ENCODE measurements at regions not wholly inside any gene's neighbourhood (a gene's known extent, or its start where the extent isn't known, plus 50 kb on each side); places are given as distances from the start of the nearest gene placed in this dataset.

DNA sequence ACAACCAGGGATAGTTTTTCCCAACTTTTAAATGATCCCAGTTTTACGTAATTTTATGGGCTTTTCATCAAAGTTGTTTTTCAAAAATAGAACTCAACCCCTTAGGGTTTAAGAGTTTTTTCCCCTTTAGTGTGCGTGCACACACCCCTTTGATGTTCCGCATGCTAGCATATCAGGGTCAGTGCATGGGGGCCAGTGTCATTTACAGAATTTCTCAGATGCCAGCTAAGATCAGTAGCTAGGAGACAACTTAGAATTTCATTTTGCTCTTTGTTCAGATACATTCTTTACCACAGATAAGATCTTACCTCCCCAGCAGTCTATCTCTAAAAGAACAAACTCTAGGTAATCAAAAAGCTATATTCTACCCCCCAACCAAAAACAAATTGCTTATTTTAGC lies 238.5 kb upstream of the SASH1 start:
- no peak overlapping the region for H3K27ac Mint-ChIP-seq
- ATAC-seq (no peak), DNase-seq (no peak)
- no peak overlapping the region for H3K4me3 Mint-ChIP-seq
- peaks cover 3% of the 10 kb centered on the region for H3K36me3 Mint-ChIP-seq (ENCODE audit: low read depth)
- H3K4me1 Mint-ChIP-seq = no peaks in the 10 kb centered on the region
- no peaks in the 10 kb centered on the region for H3K9me3 ChIP-seq (ENCODE audit: control insufficient read depth, low read length, poor library complexity, severe bottlenecking)
- H3K27me3 Mint-ChIP-seq = peaks cover 10% of the 10 kb centered on the region

GRCh38 chr6:148105695-148106094 lies 236.9 kb upstream of the SASH1 start:
- peaks cover 3% of the 10 kb centered on the region for H3K36me3 Mint-ChIP-seq (ENCODE audit: low read depth)
- peaks cover 10% of the 10 kb centered on the region for H3K27me3 Mint-ChIP-seq
- H3K4me3 Mint-ChIP-seq = no peak overlapping the region
- no peak overlapping the region for H3K27ac Mint-ChIP-seq
- DNase-seq = no peak
- no peak for ATAC-seq
- H3K9me3 ChIP-seq (ENCODE audit: control insufficient read depth, low read length, poor library complexity, severe bottlenecking) = peaks cover 2% of the 10 kb centered on the region
- no peaks in the 10 kb centered on the region for H3K4me1 Mint-ChIP-seq

DNA sequence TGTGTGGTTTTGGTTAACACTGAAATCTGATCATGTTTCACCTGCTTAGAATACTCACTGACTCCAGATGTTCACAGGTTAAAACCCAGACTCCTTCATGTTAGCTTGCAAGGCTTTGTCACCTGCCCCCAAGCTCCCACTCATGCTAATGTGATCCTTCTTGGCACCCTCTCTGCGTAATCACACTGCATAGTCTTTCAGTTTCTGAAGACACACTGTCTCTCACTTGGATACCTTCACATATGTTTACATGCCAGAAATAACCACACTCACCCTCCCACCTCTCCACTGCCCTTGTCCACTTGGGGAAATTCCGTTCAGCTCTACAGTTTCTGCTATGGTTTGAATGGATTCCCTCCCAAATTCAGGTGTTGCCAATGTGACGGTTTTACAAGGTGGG lies 234.7 kb upstream of the SASH1 start:
- peaks cover 10% of the 10 kb centered on the region for H3K27me3 Mint-ChIP-seq
- no peak overlapping the region for H3K27ac Mint-ChIP-seq
- H3K36me3 Mint-ChIP-seq (ENCODE audit: low read depth) = peaks cover 3% of the 10 kb centered on the region
- ATAC-seq (no peak), DNase-seq (no peak)
- H3K4me1 Mint-ChIP-seq = no peaks in the 10 kb centered on the region
- H3K4me3 Mint-ChIP-seq = no peak overlapping the region
- H3K9me3 ChIP-seq (ENCODE audit: control insufficient read depth, low read length, poor library complexity, severe bottlenecking) = peaks cover 2% of the 10 kb centered on the region

DNA sequence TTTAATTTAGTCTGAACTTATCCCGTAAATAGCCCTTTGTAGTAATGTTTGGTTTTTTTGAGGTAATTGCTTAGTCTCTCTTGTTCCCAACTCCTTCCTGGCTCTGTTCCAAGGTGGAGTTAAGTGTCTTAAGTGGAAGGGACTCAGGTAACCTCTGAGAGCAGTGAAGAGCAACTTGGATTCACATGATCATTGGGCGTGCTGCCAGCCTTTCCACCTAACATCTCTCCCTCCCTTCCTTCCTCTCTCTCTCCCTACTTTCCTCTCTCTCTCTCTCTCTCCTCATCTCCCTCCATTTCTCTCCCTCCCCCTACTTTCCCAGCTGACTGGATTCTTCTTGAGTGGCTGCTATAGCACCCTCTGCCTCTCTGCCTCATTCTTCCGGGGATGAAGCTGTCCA lies 232.9 kb upstream of the SASH1 start:
- peaks cover 3% of the 10 kb centered on the region for H3K36me3 Mint-ChIP-seq (ENCODE audit: low read depth)
- H3K4me3 Mint-ChIP-seq = no peak overlapping the region

DNA sequence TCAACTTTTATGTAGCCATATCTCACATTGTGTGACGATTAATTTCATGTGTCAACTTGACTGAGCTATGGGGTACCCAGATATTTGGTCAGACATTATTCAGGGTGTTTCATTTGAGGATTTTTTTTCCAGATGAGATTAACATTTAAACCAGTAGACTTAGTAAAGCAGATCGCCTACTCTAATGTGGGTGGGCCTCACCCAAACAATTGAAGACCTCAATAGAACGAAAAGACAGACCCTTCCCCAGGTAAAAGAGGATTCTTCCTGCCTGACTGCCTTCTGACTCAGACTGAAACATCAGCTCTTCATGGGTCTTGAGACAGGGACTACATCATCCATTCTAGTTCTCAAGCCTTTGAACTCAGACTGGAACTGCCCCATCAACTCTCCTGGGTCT lies 231.7 kb upstream of the SASH1 start:
- Mint-ChIP-seq H3K27ac (no peak overlapping the region), H3K4me1 (no peaks in the 10 kb centered on the region)
- ATAC-seq = no peak

More for the DNA sequence above, 232.9 kb upstream of the SASH1 start:
- no peaks in the 10 kb centered on the region for H3K4me1 Mint-ChIP-seq
- H3K27me3 Mint-ChIP-seq = peaks cover 17% of the 10 kb centered on the region
- no peak overlapping the region for H3K27ac Mint-ChIP-seq
- ATAC-seq = no peak
- peaks cover 2% of the 10 kb centered on the region for H3K9me3 ChIP-seq (ENCODE audit: control insufficient read depth, low read length, poor library complexity, severe bottlenecking)
- DNase-seq = no peak

DNA sequence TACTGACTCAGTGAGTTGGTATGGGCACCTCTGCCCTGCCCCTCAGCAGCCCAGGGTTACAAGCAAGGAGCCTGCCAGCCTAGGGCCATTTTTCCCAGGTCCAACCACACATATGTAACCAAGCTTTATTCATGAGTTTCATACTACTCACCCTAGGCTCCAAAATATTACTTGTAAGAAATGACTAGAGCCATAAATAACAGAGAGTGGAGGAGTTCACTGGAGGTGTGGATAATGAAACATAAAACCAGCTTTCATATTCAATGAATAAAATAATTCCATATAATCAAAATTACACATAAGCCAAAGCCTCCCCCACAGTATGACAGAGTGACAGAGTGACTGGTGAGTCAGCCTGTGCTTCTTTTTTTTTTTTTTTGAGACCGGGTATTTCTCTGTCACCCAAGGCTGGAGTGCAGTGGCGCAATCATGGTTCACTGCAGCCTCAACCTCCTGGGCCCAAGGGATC lies 229.8 kb upstream of the SASH1 start:
- Mint-ChIP-seq H3K4me3 (no peak overlapping the region), H3K27me3 (peaks cover 12% of the 10 kb centered on the region), H3K4me1 (no peaks in the 10 kb centered on the region), H3K27ac (no peak overlapping the region), H3K36me3 (ENCODE audit: low read depth) (no peaks in the 10 kb centered on the region)
- no peak for ATAC-seq
- peaks cover 2% of the 10 kb centered on the region for H3K9me3 ChIP-seq (ENCODE audit: control insufficient read depth, low read length, poor library complexity, severe bottlenecking)
- DNase-seq = no peak

More for the DNA sequence above, 231.7 kb upstream of the SASH1 start:
- H3K9me3 ChIP-seq (ENCODE audit: control insufficient read depth, low read length, poor library complexity, severe bottlenecking) = peaks cover 2% of the 10 kb centered on the region
- Mint-ChIP-seq H3K27me3 (peaks cover 12% of the 10 kb centered on the region), H3K36me3 (ENCODE audit: low read depth) (peaks cover 3% of the 10 kb centered on the region), H3K4me3 (no peak overlapping the region)
- no peak for DNase-seq

GRCh38 chr6:148116001-148116400 lies 226.6 kb upstream of the SASH1 start:
- no peak overlapping the region for H3K27ac Mint-ChIP-seq
- DNase-seq = no peak
- no peak for ATAC-seq
- H3K4me1 Mint-ChIP-seq = no peaks in the 10 kb centered on the region
- H3K27me3 Mint-ChIP-seq = peaks cover 7% of the 10 kb centered on the region
- no peaks in the 10 kb centered on the region for H3K36me3 Mint-ChIP-seq (ENCODE audit: low read depth)
- H3K4me3 Mint-ChIP-seq = no peak overlapping the region
- H3K9me3 ChIP-seq (ENCODE audit: control insufficient read depth, low read length, poor library complexity, severe bottlenecking) = no peaks in the 10 kb centered on the region

DNA sequence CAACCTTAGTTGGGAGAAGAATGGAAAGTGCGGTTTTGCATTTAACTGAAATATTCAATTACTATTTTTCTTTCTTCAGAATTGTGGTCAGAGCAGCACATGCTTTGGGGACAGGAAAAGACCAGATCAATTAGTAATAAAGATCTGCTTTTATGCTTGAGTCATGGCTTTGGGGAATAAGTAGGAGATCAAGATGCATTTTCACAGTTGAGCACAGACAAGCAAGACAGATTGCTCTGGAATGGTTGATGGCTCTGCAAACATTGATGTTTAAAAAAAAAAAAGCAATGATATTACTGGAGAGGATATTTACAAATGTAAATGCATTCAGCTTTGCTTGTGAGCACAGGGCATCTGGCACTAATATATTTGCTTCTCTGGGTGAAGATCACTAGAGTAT lies 224.4 kb upstream of the SASH1 start:
- Mint-ChIP-seq H3K4me3 (no peak overlapping the region), H3K27me3 (peaks cover 18% of the 10 kb centered on the region), H3K27ac (no peak overlapping the region), H3K4me1 (no peaks in the 10 kb centered on the region), H3K36me3 (ENCODE audit: low read depth) (no peaks in the 10 kb centered on the region)
- H3K9me3 ChIP-seq (ENCODE audit: control insufficient read depth, low read length, poor library complexity, severe bottlenecking) = no peaks in the 10 kb centered on the region
- ATAC-seq (no peak), DNase-seq (no peak)

DNA sequence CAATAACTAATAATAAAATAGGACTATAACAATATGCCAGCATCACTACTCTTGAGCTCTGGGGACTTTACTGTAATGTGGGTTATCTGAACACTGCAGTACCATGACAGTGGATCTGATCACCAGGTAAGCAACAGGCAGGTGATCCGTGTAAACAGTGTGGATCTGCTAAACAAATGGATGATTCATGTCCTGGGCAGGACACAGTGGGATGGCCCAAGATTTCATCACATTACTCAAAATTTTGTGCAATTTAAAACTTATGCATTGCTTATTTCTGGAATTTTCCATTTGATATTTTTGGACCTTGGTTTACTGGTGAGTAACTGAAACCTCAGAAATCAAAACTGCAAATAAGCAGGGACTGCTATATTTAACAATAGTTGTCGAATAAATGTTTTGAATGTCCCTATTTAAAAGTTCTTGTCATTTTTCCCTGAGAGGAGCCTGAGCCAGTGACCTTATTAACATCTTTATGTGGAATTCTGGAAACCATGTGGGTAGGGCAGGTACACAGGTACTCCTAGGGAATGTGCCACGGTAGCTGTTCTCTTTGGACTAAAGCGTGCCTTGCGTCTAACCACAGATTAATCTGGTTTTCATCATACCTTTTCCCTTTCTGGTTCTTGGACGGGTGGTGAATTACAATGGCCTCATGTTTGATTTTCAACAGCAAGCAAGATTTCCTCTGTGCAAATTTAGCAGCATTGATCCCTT lies 214.5 kb upstream of the SASH1 start:
- ATAC-seq (no peak), DNase-seq (no peak)
- no peak overlapping the region for H3K27ac Mint-ChIP-seq
- H3K4me1 Mint-ChIP-seq = no peaks in the 10 kb centered on the region
- H3K27me3 Mint-ChIP-seq = peaks cover 17% of the 10 kb centered on the region
- no peaks in the 10 kb centered on the region for H3K9me3 ChIP-seq (ENCODE audit: control insufficient read depth, low read length, poor library complexity, severe bottlenecking)
- no peak overlapping the region for H3K4me3 Mint-ChIP-seq
- no peaks in the 10 kb centered on the region for H3K36me3 Mint-ChIP-seq (ENCODE audit: low read depth)

GRCh38 chr6:148134592-148134991 lies 208.0 kb upstream of the SASH1 start:
- Mint-ChIP-seq H3K27me3 (peaks cover 34% of the 10 kb centered on the region), H3K36me3 (ENCODE audit: low read depth) (peaks cover 4% of the 10 kb centered on the region), H3K4me3 (no peak overlapping the region), H3K27ac (no peak overlapping the region), H3K4me1 (no peaks in the 10 kb centered on the region)
- H3K9me3 ChIP-seq (ENCODE audit: control insufficient read depth, low read length, poor library complexity, severe bottlenecking) = no peaks in the 10 kb centered on the region
- DNase-seq (no peak), ATAC-seq (no peak)

GRCh38 chr6:148136586-148136985 lies 206.1 kb upstream of the SASH1 start:
- Mint-ChIP-seq H3K4me1 (no peaks in the 10 kb centered on the region), H3K27me3 (peaks cover 27% of the 10 kb centered on the region), H3K27ac (no peak overlapping the region), H3K4me3 (no peak overlapping the region), H3K36me3 (ENCODE audit: low read depth) (peaks cover 4% of the 10 kb centered on the region)
- DNase-seq (no peak), ATAC-seq (no peak)
- H3K9me3 ChIP-seq (ENCODE audit: control insufficient read depth, low read length, poor library complexity, severe bottlenecking) = no peaks in the 10 kb centered on the region

DNA sequence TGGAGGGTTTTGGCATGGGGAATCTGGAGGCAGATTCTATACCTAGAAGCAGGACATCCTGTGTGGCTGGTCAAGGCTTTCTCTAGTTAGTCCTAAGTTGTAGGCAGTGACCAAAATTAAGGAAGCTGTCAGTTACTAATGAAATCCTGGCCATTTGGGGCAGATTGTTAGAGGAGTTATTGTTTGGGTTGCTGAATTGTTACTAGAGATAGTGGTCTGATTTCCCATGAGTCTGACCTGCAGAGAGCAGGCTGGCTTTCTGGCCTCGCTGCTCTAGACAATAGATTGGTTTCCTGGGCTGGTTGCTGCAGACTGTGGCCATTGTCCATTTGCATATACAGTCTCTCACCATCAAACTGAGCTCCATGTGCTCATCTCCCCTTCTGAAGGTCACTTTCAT lies 205.0 kb upstream of the SASH1 start:
- DNase-seq = no peak
- Mint-ChIP-seq H3K27ac (no peak overlapping the region), H3K27me3 (peaks cover 37% of the 10 kb centered on the region), H3K4me3 (no peak overlapping the region), H3K4me1 (no peaks in the 10 kb centered on the region), H3K36me3 (ENCODE audit: low read depth) (peaks cover 4% of the 10 kb centered on the region)
- H3K9me3 ChIP-seq (ENCODE audit: control insufficient read depth, low read length, poor library complexity, severe bottlenecking) = no peaks in the 10 kb centered on the region
- no peak for ATAC-seq

DNA sequence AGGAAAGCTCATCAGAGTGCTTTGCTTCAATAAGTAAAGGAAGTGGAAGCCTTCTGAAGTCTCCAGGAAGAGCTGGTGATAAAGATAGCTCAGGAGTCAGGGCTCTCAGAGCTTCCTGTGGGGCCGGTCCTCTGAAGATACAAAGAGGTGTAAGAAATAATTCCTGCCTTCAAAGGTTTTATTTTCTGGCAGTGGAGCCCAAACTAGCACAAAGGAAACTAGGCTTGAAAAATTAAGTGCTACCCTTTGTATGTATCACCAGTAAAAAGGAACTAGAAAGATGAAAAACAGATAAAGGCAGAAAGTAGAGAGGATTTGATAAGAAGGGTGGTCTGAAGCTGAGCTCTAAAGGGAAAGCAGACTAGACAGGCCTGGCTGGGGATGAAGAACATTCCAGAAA lies 204.1 kb upstream of the SASH1 start:
- no peak for ATAC-seq
- Mint-ChIP-seq H3K27me3 (peaks cover 42% of the 10 kb centered on the region), H3K4me3 (no peak overlapping the region), H3K36me3 (ENCODE audit: low read depth) (peaks cover 4% of the 10 kb centered on the region), H3K27ac (no peak overlapping the region), H3K4me1 (no peaks in the 10 kb centered on the region)
- no peaks in the 10 kb centered on the region for H3K9me3 ChIP-seq (ENCODE audit: control insufficient read depth, low read length, poor library complexity, severe bottlenecking)
- no peak for DNase-seq

GRCh38 chr6:148140772-148141557 lies 201.7 kb upstream of the SASH1 start:
- Mint-ChIP-seq H3K27ac (no peak overlapping the region), H3K4me1 (peaks cover 2% of the 10 kb centered on the region)

More at GRCh38 chr6:148140772-148141557, 201.7 kb upstream of the SASH1 start:
- ATAC-seq = no peak
- Mint-ChIP-seq H3K27me3 (peaks cover 28% of the 10 kb centered on the region), H3K36me3 (ENCODE audit: low read depth) (peaks cover 2% of the 10 kb centered on the region), H3K4me3 (no peak overlapping the region)
- no peak for DNase-seq
- H3K9me3 ChIP-seq (ENCODE audit: control insufficient read depth, low read length, poor library complexity, severe bottlenecking) = no peaks in the 10 kb centered on the region
